Stomach (tissue), 8 donors: ENCODE measurements at regions not wholly inside any gene's neighbourhood (a gene's known extent, or its start where the extent isn't known, plus 50 kb on each side); places are given as distances from the start of the nearest gene placed in this dataset.

Experiments used
- DNase-seq, 2 donors: peaks; one replicate each; pipeline versions ENCODE4 v3.0.0 to v3.0.0-alpha.2; 2013 to 2019
- H3K27ac ChIP-seq, 5 donors: fragments of 200-600 bp in 4 of 5; sonication (generic) in 4 of 5; one replicate each; pipeline ENCODE4 v1.5.1; 2013 to 2019; ENCODE audit warnings: mild to moderate bottlenecking in 1 of 5, moderate library complexity in 1 of 5
- H3K27me3 ChIP-seq, 3 donors: fragments of 200-600 bp; sonication (generic); one replicate each; pipeline ENCODE4 v1.5.1; 2017 to 2019; ENCODE audit warnings: mixed run types in 1 of 3
- H3K36me3 ChIP-seq, 4 donors: fragments of 200-600 bp; sonication (generic); 1 replicate in 3 of 4; 2 replicates in 1 of 4; pipeline ENCODE4 v1.5.1; 2016 to 2019
- H3K4me1 ChIP-seq, 4 donors: fragments of 200-600 bp; sonication (generic); one replicate each; pipeline ENCODE4 v1.5.1; 2016 to 2019
- H3K4me3 ChIP-seq, 4 donors: fragments of 200-600 bp; sonication (generic) in 3 of 4; one replicate each; pipeline ENCODE4 v1.5.1; 2016 to 2019; ENCODE audit warnings: mild to moderate bottlenecking in 1 of 4
- H3K9me3 ChIP-seq, 4 donors: fragments of 200-600 bp; sonication (generic); one replicate each; pipeline ENCODE4 v1.5.1; 2016 to 2019
- CTCF ChIP-seq, 7 experiments: fragments of 450-650 bp in 4 of 7; fragments of 200-600 bp in 3 of 7; sonication (generic) in 3 of 7; IDR thresholded peaks; one replicate each; pipeline ENCODE4 v1.5.1; 2016 to 2019; ENCODE audit warnings: antibody characterized with exemption in 7 of 7, control low read depth in 2 of 7, mild to moderate bottlenecking in 1 of 7
- EP300 ChIP-seq: sonication (generic); formaldehyde crosslinking; IDR thresholded peaks from one replicate; pipeline ENCODE4 v1.6.1; 2017; ENCODE audit warnings: antibody characterized with exemption
- POLR2A ChIP-seq, 4 donors: fragments of 450-650 bp; IDR thresholded peaks; one replicate each; pipeline ENCODE4 v1.6.1; 2016; ENCODE audit warnings: antibody characterized with exemption in 4 of 4, control low read depth in 2 of 4, mild to moderate bottlenecking in 1 of 4, moderate library complexity in 1 of 4
- POLR2AphosphoS5 ChIP-seq, 3 donors: sonication (generic); formaldehyde crosslinking; IDR thresholded peaks; one replicate each; pipeline ENCODE4 v1.6.1; 2016; ENCODE audit warnings: antibody characterized with exemption in 3 of 3
- WGBS, 5 donors: extraction: QIAGEN DNeasy Blood & Tissue Kit in 3 of 5; methylation state at CpG; one replicate each; pipeline versions ENCODE4 v1.1.5 to v1.1.7; 2013 to 2018; 5-methylcytosine and 5-hydroxymethylcytosine counted together
- intact Hi-C: fragments of 100-400 bp; cut with DNase I; formaldehyde crosslinking; loops from one replicate; pipeline ENCODE4 v1.15.1; 2023; ENCODE audit warnings: low total_unique reads
- donor health status: healthy with polysubstance abuse.
- donor health status: Bipolar disorder and iron deficiency.
- donor health status: healthy.

GRCh38 chr2:13141315-13141714 lies 424.6 kb downstream of the TRIB2 start:
- Histone ChIP-seq H3K9me3 (no peaks in the 10 kb centered on the region), H3K36me3 (no peaks in the 10 kb centered on the region), H3K27ac (no peak overlapping the region), H3K27me3 (peaks cover 0 to 7% (median 0%) of the 10 kb centered on the region in 3 donors), H3K4me1 (no peaks in the 10 kb centered on the region), H3K4me3 (no peak overlapping the region)
- DNase-seq = no peak
- TF ChIP-seq EP300 (no peak), CTCF (IDR thresholded peaks at IDR 0.05) (no peak)
- intact Hi-C loops = no loop called here
- WGBS, 5 donors = 81 to 90% (median 88%) methylated on average over 2 of the region's 2 CpGs

GRCh38 chr2:13143451-13143850 lies 426.7 kb downstream of the TRIB2 start:
- intact Hi-C loops = no loop called here
- Histone ChIP-seq H3K27me3 (peaks cover 0 to 7% (median 0%) of the 10 kb centered on the region in 3 donors), H3K4me1 (no peaks in the 10 kb centered on the region), H3K4me3 (no peak overlapping the region), H3K27ac (no peak overlapping the region), H3K36me3 (no peaks in the 10 kb centered on the region), H3K9me3 (no peaks in the 10 kb centered on the region)
- TF ChIP-seq POLR2A (IDR thresholded peaks at IDR 0.05) (no peak), POLR2AphosphoS5 (IDR thresholded peaks at IDR 0.05) (no peak), EP300 (no peak), CTCF (IDR thresholded peaks at IDR 0.05) (no peak)
- DNase-seq = no peak
- 30 to 41% (median 35%) methylated on average over 2 of the region's 2 CpGs for WGBS, 5 donors

GRCh38 chr2:13156916-13157315 lies 440.2 kb downstream of the TRIB2 start:
- Histone ChIP-seq H3K27me3 (no peaks in the 10 kb centered on the region), H3K4me1 (no peaks in the 10 kb centered on the region), H3K4me3 (no peak overlapping the region), H3K27ac (no peak overlapping the region), H3K36me3 (no peaks in the 10 kb centered on the region), H3K9me3 (no peaks in the 10 kb centered on the region)
- WGBS, 5 donors = 43 to 49% (median 47%) methylated on average over 2 of the region's 2 CpGs
- DNase-seq = no peak
- intact Hi-C loops = no loop called here
- TF ChIP-seq EP300 = no peak
- TF ChIP-seq POLR2AphosphoS5 (IDR thresholded peaks at IDR 0.05) = no peak
- no peak for TF ChIP-seq POLR2A (IDR thresholded peaks at IDR 0.05)
- TF ChIP-seq CTCF (IDR thresholded peaks at IDR 0.05) = no peak

- Histone ChIP-seq H3K9me3 (no peaks in the 10 kb centered on the region), H3K27me3 (no peaks in the 10 kb centered on the region), H3K4me1 (no peaks in the 10 kb centered on the region), H3K27ac (no peak overlapping the region), H3K36me3 (no peaks in the 10 kb centered on the region), H3K4me3 (no peak overlapping the region)
- WGBS, 5 donors = 63 to 78% (median 72%) methylated on average over 3 of the region's 3 CpGs
- intact Hi-C loops = no loop called here
- TF ChIP-seq CTCF (IDR thresholded peaks at IDR 0.05) = no peak
- no peak for TF ChIP-seq POLR2A (IDR thresholded peaks at IDR 0.05)
- TF ChIP-seq EP300 = no peak
- no peak for TF ChIP-seq POLR2AphosphoS5 (IDR thresholded peaks at IDR 0.05)
- no peak for DNase-seq
These were observed 441.7 kb downstream of the TRIB2 start for GRCh38 chr2:13158466-13158865.
